ENCODE measurements at regions not wholly inside any gene's neighbourhood (a gene's known extent, or its start where the extent isn't known, plus 50 kb on each side); places are given as distances from the start of the nearest gene placed in this dataset.

GRCh38 chr15:66641485-66642315 is 60.3 kb upstream of the SMAD6 start:
- no peak overlapping the region for H3K27ac ChIP-seq
- no peak for TF ChIP-seq EP300 (IDR thresholded peaks at IDR 0.05)
- TF ChIP-seq CTCF (IDR thresholded peaks at IDR 0.05) = no peak
- TF ChIP-seq POLR2A (IDR thresholded peaks at IDR 0.05) = no peak
- no peak for TF ChIP-seq POLR2AphosphoS5 (IDR thresholded peaks at IDR 0.05)
- H3K36me3 ChIP-seq = no peaks in the 10 kb centered on the region
- intact Hi-C loops (cut with DNase I) = no loop called here
- no peaks in the 10 kb centered on the region for H3K9me3 ChIP-seq
- H3K4me3 ChIP-seq = no peak overlapping the region
- no peaks in the 10 kb centered on the region for H3K27me3 ChIP-seq
- DNase-seq = no peak
- WGBS, 2 donors = 86 to 92% methylated on average over 5 of the region's 5 CpGs
- no peaks in the 10 kb centered on the region for H3K4me1 ChIP-seq

GRCh38 chr15:66642514-66642913 is 59.5 kb upstream of the SMAD6 start:
- H3K9me3 ChIP-seq = no peaks in the 10 kb centered on the region
- no peak for TF ChIP-seq CTCF (IDR thresholded peaks at IDR 0.05)
- TF ChIP-seq POLR2AphosphoS5 (IDR thresholded peaks at IDR 0.05) = no peak
- no peak for TF ChIP-seq POLR2A (IDR thresholded peaks at IDR 0.05)
- no peak for TF ChIP-seq EP300 (IDR thresholded peaks at IDR 0.05)
- peaks cover 0 to 7% (median 3%) of the 10 kb centered on the region in 4 donors for H3K4me1 ChIP-seq
- intact Hi-C loops (cut with DNase I) = no loop called here
- H3K36me3 ChIP-seq = no peaks in the 10 kb centered on the region
- H3K27me3 ChIP-seq = no peaks in the 10 kb centered on the region
- no peak for DNase-seq
- 31 to 75% methylated on average over 3 of the region's 3 CpGs for WGBS, 2 donors
- no peak overlapping the region for H3K27ac ChIP-seq
- H3K4me3 ChIP-seq = no peak overlapping the region

GRCh38 chr15:66643033-66643432 is 59.0 kb upstream of the SMAD6 start:
- Histone ChIP-seq H3K9me3 (no peaks in the 10 kb centered on the region), H3K36me3 (no peaks in the 10 kb centered on the region), H3K4me1 (peaks cover 0 to 10% (median 4%) of the 10 kb centered on the region in 4 donors), H3K27ac (no peak overlapping the region), H3K27me3 (no peaks in the 10 kb centered on the region), H3K4me3 (no peak overlapping the region)
- intact Hi-C loops (cut with DNase I) = no loop called here
- 55 to 67% methylated on average over 2 of the region's 2 CpGs for WGBS, 2 donors
- TF ChIP-seq CTCF (IDR thresholded peaks at IDR 0.05) (no peak), EP300 (IDR thresholded peaks at IDR 0.05) (no peak), POLR2A (IDR thresholded peaks at IDR 0.05) (no peak), POLR2AphosphoS5 (IDR thresholded peaks at IDR 0.05) (no peak)
- DNase-seq = no peak

GRCh38 chr15:66644000-66644787 is 57.8 kb upstream of the SMAD6 start:
- Histone ChIP-seq H3K27ac (no peak overlapping the region), H3K4me1 (peaks cover 0 to 10% (median 4%) of the 10 kb centered on the region in 4 donors), H3K27me3 (no peaks in the 10 kb centered on the region), H3K36me3 (no peaks in the 10 kb centered on the region), H3K4me3 (no peak overlapping the region), H3K9me3 (no peaks in the 10 kb centered on the region)
- DNase-seq = no peak
- TF ChIP-seq EP300 (IDR thresholded peaks at IDR 0.05) (no peak), POLR2AphosphoS5 (IDR thresholded peaks at IDR 0.05) (no peak)
- 53 to 62% methylated on average over 13 of the region's 13 CpGs for WGBS, 2 donors
- intact Hi-C loops (cut with DNase I) = no loop called here

GRCh38 chr15:66644869-66645268 is 57.2 kb upstream of the SMAD6 start:
- H3K27ac ChIP-seq = no peak overlapping the region
- no peak for DNase-seq
- WGBS, 2 donors = 58 to 70% methylated on average over 5 of the region's 5 CpGs
- H3K4me1 ChIP-seq = peaks cover 0 to 10% (median 4%) of the 10 kb centered on the region in 4 donors
- no peaks in the 10 kb centered on the region for H3K27me3 ChIP-seq
- no peaks in the 10 kb centered on the region for H3K9me3 ChIP-seq
- no peak for TF ChIP-seq POLR2AphosphoS5 (IDR thresholded peaks at IDR 0.05)
- no peak for TF ChIP-seq EP300 (IDR thresholded peaks at IDR 0.05)
- no peak for TF ChIP-seq CTCF (IDR thresholded peaks at IDR 0.05)
- TF ChIP-seq POLR2A (IDR thresholded peaks at IDR 0.05) = no peak
- intact Hi-C loops (cut with DNase I) = no loop called here
- no peak overlapping the region for H3K4me3 ChIP-seq
- H3K36me3 ChIP-seq = no peaks in the 10 kb centered on the region

Measured in sigmoid colon (tissue), 6 donors.